ENCODE measurements at regions not wholly inside any gene's neighbourhood (a gene's known extent, or its start where the extent isn't known, plus 50 kb on each side); places are given as distances from the start of the nearest gene placed in this dataset.
A peak's percentile ranks its signal among the peaks of the same experiment; 100 is the strongest.

DNA sequence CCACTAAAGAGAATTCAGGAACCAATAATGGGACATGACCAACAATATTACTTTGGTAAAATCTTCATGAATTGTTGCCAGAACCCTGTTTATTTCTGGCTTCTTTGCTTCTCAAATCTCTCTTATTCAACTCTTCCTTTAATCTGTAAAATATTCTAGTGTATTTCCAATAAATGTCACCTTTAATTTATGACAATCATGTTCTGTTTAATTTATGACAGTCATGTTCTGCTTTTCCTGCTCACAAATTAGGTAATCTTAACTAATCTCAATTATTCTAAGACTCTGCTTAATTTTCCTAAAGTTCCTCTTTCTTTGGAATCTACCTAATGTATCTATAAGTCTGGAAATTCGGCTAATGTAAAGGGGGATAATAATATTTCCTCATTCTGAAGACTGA lies 847.6 kb upstream of the KLHL1 start:
- Histone ChIP-seq H3K4me3 (no peak overlapping the region), H3K4me1 (no peaks in the 10 kb centered on the region), H3K27ac (no peak overlapping the region), H3K36me3 (no peaks in the 10 kb centered on the region), H3K9me3 (no peaks in the 10 kb centered on the region), H3K27me3 (peaks cover 0 to 5% (median 0%) of the 10 kb centered on the region in 4 donors)
- ATAC-seq (no peak), FAIRE-seq (no peak), DNase-seq (no peak)
- TF ChIP-seq, protein P1, sequence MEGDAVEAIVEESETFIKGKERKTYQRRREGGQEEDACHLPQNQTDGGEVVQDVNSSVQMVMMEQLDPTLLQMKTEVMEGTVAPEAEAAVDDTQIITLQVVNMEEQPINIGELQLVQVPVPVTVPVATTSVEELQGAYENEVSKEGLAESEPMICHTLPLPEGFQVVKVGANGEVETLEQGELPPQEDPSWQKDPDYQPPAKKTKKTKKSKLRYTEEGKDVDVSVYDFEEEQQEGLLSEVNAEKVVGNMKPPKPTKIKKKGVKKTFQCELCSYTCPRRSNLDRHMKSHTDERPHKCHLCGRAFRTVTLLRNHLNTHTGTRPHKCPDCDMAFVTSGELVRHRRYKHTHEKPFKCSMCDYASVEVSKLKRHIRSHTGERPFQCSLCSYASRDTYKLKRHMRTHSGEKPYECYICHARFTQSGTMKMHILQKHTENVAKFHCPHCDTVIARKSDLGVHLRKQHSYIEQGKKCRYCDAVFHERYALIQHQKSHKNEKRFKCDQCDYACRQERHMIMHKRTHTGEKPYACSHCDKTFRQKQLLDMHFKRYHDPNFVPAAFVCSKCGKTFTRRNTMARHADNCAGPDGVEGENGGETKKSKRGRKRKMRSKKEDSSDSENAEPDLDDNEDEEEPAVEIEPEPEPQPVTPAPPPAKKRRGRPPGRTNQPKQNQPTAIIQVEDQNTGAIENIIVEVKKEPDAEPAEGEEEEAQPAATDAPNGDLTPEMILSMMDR (IDR thresholded peaks at IDR 0.05), result no peak
- intact Hi-C loops (cut with DNase I), result no loop called here
- 62 to 71% methylated on average over 1 of the region's 1 CpG for WGBS, 2 donors

DNA sequence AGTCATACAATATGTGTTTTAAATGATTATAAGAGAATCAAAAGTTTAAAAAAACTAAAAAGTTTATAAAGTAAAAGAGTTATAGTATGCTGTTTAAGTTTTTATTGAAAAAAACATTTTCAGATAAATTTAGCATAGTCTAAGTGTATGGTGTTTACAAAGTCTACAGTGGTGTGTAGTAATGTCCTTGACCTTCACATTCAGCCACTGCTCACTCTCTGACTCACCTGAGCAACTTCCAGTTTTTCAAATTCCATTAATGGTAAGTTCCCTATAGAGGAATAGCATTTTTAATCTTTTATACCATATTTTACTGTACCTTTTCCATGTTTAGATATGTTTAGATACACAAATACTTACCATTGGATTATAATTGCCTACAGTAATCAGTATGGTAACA lies 842.4 kb upstream of the KLHL1 start:
- DNase-seq (no peak), ATAC-seq (peak in 1 of 4 donors; percentile 56), FAIRE-seq (no peak)
- TF ChIP-seq, protein P1 (IDR thresholded peaks at IDR 0.05), result no peak
- intact Hi-C loops (cut with DNase I), result no loop called here
- H3K9me3 ChIP-seq, result no peaks in the 10 kb centered on the region
- peaks cover 0 to 5% (median 0%) of the 10 kb centered on the region in 4 donors for H3K27me3 ChIP-seq
- no peaks in the 10 kb centered on the region for H3K36me3 ChIP-seq
- H3K27ac ChIP-seq, result no peak overlapping the region
- no peaks in the 10 kb centered on the region for H3K4me1 ChIP-seq
- no peak overlapping the region for H3K4me3 ChIP-seq

DNA sequence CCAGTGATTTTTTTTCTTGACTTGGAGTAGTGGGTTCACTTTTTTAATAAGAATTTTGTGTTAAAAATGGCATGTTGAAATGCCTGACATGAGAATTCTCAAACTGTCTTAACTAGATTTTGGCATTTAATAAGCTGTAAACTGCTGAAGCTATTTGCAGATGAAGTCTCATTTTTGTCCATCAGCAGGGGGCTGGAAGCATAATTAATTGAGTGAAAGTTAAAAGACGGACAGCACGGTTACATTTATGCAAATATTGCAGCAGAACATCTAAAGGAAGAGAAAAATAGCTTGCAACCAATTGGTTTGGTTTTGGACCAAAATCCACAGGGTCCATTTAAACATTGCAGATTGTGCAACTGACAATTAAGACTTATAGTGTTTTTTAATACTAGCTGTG lies 837.3 kb upstream of the KLHL1 start:
- no peak for FAIRE-seq
- no peak for ATAC-seq
- Histone ChIP-seq H3K27me3 (no peaks in the 10 kb centered on the region), H3K4me1 (no peaks in the 10 kb centered on the region), H3K9me3 (no peaks in the 10 kb centered on the region), H3K4me3 (no peak overlapping the region), H3K36me3 (no peaks in the 10 kb centered on the region), H3K27ac (no peak overlapping the region)
- DNase-seq, result no peak
- TF ChIP-seq, protein P1 (IDR thresholded peaks at IDR 0.05), result no peak
- intact Hi-C loops (cut with DNase I), result no loop called here
- 64 to 76% methylated on average over 2 of the region's 2 CpGs for WGBS, 2 donors

DNA sequence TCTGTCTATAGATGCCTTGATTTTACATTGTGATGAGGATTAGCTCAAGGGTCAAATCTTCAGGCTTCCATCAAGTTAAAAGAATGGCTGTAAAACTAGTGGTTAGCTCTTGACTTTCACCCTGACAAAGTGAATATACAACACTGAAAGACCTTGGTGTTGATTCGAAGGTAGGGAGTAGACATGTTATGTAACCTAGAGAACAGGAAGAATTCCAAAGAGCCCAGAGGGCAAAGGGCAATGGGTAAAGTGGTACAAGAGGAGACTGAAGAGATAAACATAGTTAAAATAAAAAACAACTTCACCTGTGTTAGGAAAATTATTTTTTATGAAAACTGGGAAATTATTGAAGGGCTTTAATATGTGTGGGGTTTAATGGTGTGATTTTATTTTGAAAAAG lies 833.2 kb upstream of the KLHL1 start:
- TF ChIP-seq, protein P1 (IDR thresholded peaks at IDR 0.05), result no peak
- no peaks in the 10 kb centered on the region for H3K9me3 ChIP-seq
- 15 to 19% methylated on average over 1 of the region's 1 CpG for WGBS, 2 donors
- no peaks in the 10 kb centered on the region for H3K36me3 ChIP-seq
- intact Hi-C loops (cut with DNase I), result no loop called here
- H3K4me3 ChIP-seq, result no peak overlapping the region
- no peak for ATAC-seq
- no peak for FAIRE-seq
- no peaks in the 10 kb centered on the region for H3K27me3 ChIP-seq
- no peaks in the 10 kb centered on the region for H3K4me1 ChIP-seq
- H3K27ac ChIP-seq, result no peak overlapping the region
- no peak for DNase-seq

DNA sequence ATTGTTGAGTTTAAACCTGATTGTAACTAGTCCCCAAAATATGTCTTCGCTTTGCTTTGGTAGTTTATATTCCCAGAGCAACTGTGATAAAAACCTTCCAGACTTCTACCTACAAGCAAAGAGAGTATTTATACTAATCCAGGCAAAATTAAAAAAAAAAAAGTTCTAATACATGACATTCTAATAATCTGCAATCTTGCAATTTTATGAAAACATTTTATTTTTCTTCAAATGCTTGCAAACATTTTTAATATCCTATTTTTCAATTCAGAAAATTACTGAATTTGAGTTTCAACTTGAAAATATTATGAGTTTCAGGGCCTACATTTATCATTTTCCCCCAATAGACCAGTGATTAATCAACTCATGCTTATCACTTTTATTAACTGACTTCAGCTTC lies 830.2 kb upstream of the KLHL1 start:
- Histone ChIP-seq H3K27ac (no peak overlapping the region), H3K9me3 (no peaks in the 10 kb centered on the region), H3K4me1 (no peaks in the 10 kb centered on the region), H3K27me3 (no peaks in the 10 kb centered on the region), H3K4me3 (no peak overlapping the region), H3K36me3 (no peaks in the 10 kb centered on the region)
- no peak for FAIRE-seq
- WGBS, 2 donors, result 89 to 98% methylated on average over 1 of the region's 1 CpG
- intact Hi-C loops (cut with DNase I), result no loop called here
- TF ChIP-seq, protein P1 (IDR thresholded peaks at IDR 0.05), result no peak
- no peak for ATAC-seq
- DNase-seq, result no peak
